Trophoblast cell (in vitro differentiated cells and primary cell): ENCODE measurements at regions not wholly inside any gene's neighbourhood (a gene's known extent, or its start where the extent isn't known, plus 50 kb on each side); places are given as distances from the start of the nearest gene placed in this dataset.

Source experiments
- DNase-seq, 2 donors: peaks; one replicate each; pipeline ENCODE4 v3.0.0-alpha.2; 2016
- H2AFZ ChIP-seq: 2 replicates; pipeline ENCODE4 v1.6.1; 2013; ENCODE audit warnings: low read length, moderate library complexity, mild to moderate bottlenecking; ENCODE audit not compliant: insufficient read depth, poor library complexity
- H2AK5ac ChIP-seq: 2 replicates; pipeline ENCODE4 v1.6.1; 2013; ENCODE audit warnings: mild to moderate bottlenecking, low read length
- H2BK120ac ChIP-seq: 2 replicates; pipeline ENCODE4 v1.6.1; 2013; ENCODE audit warnings: low read length, mild to moderate bottlenecking, moderate library complexity; ENCODE audit not compliant: insufficient read depth, poor library complexity
- H2BK12ac ChIP-seq: 2 replicates; pipeline ENCODE4 v1.6.1; 2013; ENCODE audit warnings: mild to moderate bottlenecking, low read length, moderate library complexity
- H2BK5ac ChIP-seq: 2 replicates; pipeline ENCODE4 v1.6.1; 2013; ENCODE audit warnings: low read length, low read depth, moderate library complexity, mild to moderate bottlenecking; ENCODE audit not compliant: poor library complexity
- H3K14ac ChIP-seq: 2 replicates; pipeline ENCODE4 v1.6.1; 2013; ENCODE audit warnings: mild to moderate bottlenecking, low read length
- H3K18ac ChIP-seq: 2 replicates; pipeline ENCODE4 v1.6.1; 2013; ENCODE audit warnings: mild to moderate bottlenecking, low read length
- H3K23ac ChIP-seq: 2 replicates; pipeline ENCODE4 v1.6.1; 2013; ENCODE audit warnings: low read length
- H3K27ac ChIP-seq: 2 replicates; pipeline ENCODE4 v1.5.1; 2013; ENCODE audit warnings: low read depth, mild to moderate bottlenecking, inconsistent platforms, low read length, moderate library complexity
- H3K27me3 ChIP-seq: 2 replicates; pipeline ENCODE4 v1.6.1; 2013; ENCODE audit warnings: inconsistent platforms, mild to moderate bottlenecking, low read length, moderate library complexity; ENCODE audit not compliant: insufficient read depth
- H3K36me3 ChIP-seq, 2 experiments: 1 replicate in 1 of 2; 2 replicates in 1 of 2; pipeline ENCODE4 v1.6.1; 2013; ENCODE audit warnings: low read length in 2 of 2, mild to moderate bottlenecking in 2 of 2, moderate library complexity in 1 of 2; ENCODE audit not compliant: insufficient read depth in 2 of 2, control insufficient read depth in 1 of 2
- H3K4ac ChIP-seq: 2 replicates; pipeline ENCODE4 v1.6.1; 2013; ENCODE audit warnings: low read depth, mild to moderate bottlenecking, low read length, moderate library complexity
- H3K4me1 ChIP-seq, 2 experiments: 1 replicate in 1 of 2; 2 replicates in 1 of 2; pipeline ENCODE4 v1.6.1; 2013; ENCODE audit warnings: low read length in 2 of 2, mild to moderate bottlenecking in 2 of 2, moderate library complexity in 1 of 2; ENCODE audit not compliant: insufficient read depth in 2 of 2, control insufficient read depth in 1 of 2
- H3K4me2 ChIP-seq: 2 replicates; pipeline ENCODE4 v1.6.1; 2013; ENCODE audit warnings: inconsistent platforms, mild to moderate bottlenecking, low read length, moderate library complexity
- H3K4me3 ChIP-seq: 2 replicates; pipeline ENCODE4 v1.5.1; 2013; ENCODE audit warnings: mild to moderate bottlenecking, low read depth, low read length, inconsistent platforms
- H3K79me1 ChIP-seq: one replicate; pipeline ENCODE4 v1.6.1; 2013; ENCODE audit warnings: low read length
- H3K79me2 ChIP-seq: 2 replicates; pipeline ENCODE4 v1.6.1; 2013; ENCODE audit warnings: low read length, mild to moderate bottlenecking; ENCODE audit not compliant: control insufficient read depth, insufficient read depth, poor library complexity
- H3K9ac ChIP-seq: 2 replicates; pipeline ENCODE4 v1.6.1; 2013; ENCODE audit warnings: mild to moderate bottlenecking, low read length
- H3K9me3 ChIP-seq: 2 replicates; pipeline ENCODE4 v1.6.1; 2013; ENCODE audit warnings: low read depth, mild to moderate bottlenecking, control low read depth, inconsistent platforms, low read length; ENCODE audit not compliant: insufficient read depth
- H4K12ac ChIP-seq: 2 replicates; pipeline ENCODE4 v1.6.1; 2013; ENCODE audit warnings: low read depth, mild to moderate bottlenecking, low read length, moderate library complexity
- H4K8ac ChIP-seq: 2 replicates; pipeline ENCODE4 v1.6.1; 2013; ENCODE audit warnings: low read depth, mild to moderate bottlenecking, low read length, moderate library complexity
- H4K91ac ChIP-seq: one replicate; pipeline ENCODE4 v1.6.1; 2013; ENCODE audit warnings: low read depth, mild to moderate bottlenecking, low read length, moderate library complexity
- WGBS: extraction: QIAGEN DNeasy Blood & Tissue Kit; methylation state at CpG from one replicate; pipeline ENCODE4 v1.1.7; 2013; ENCODE audit warnings: missing lambda C conversion rate; ENCODE audit not compliant: insufficient read length, insufficient coverage; ENCODE audit errors: extremely low coverage; 5-methylcytosine and 5-hydroxymethylcytosine counted together

DNA sequence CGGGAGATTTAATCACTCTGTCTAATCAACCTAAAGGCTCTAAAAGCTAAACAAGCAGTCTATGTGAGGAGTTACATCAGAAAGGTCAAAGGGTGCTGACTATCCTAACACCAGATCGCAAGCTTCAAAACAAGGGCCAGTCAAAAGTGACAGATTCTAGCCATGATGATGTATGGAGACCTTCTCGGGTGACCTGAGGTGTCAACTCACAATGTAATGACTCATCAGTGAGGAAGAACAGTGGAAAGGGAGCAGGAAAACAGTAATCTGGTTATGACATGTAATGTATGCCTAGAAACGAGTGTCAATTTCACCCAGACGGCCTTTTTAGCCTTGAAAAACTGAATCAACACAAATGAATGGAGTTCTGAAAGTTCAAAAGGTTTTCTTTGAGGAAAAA lies 375.3 kb downstream of the IDS start:
- Histone ChIP-seq H2BK120ac (no peak overlapping the region), H3K36me3 (no peaks in the 10 kb centered on the region), H3K4me3 (no peak overlapping the region), H3K79me2 (no peaks in the 10 kb centered on the region), H3K27ac (no peak overlapping the region), H3K4me2 (no peak overlapping the region), H3K27me3 (no peaks in the 10 kb centered on the region), H3K14ac (no peak overlapping the region), H3K23ac (no peak overlapping the region), H2BK5ac (no peak overlapping the region), H4K12ac (no peak overlapping the region), H3K9ac (no peak overlapping the region), H3K18ac (no peak overlapping the region), H3K79me1 (no peaks in the 10 kb centered on the region), H3K4ac (no peak overlapping the region), H2AK5ac (no peak overlapping the region), H3K9me3 (no peaks in the 10 kb centered on the region), H2BK12ac (no peak overlapping the region), H3K4me1 (no peaks in the 10 kb centered on the region), H4K91ac (no peak overlapping the region), H2AFZ (no peak overlapping the region), H4K8ac (no peak overlapping the region)
- no CpG with 5 or more reads among the region's 5 CpGs for WGBS
- no peak for DNase-seq

DNA sequence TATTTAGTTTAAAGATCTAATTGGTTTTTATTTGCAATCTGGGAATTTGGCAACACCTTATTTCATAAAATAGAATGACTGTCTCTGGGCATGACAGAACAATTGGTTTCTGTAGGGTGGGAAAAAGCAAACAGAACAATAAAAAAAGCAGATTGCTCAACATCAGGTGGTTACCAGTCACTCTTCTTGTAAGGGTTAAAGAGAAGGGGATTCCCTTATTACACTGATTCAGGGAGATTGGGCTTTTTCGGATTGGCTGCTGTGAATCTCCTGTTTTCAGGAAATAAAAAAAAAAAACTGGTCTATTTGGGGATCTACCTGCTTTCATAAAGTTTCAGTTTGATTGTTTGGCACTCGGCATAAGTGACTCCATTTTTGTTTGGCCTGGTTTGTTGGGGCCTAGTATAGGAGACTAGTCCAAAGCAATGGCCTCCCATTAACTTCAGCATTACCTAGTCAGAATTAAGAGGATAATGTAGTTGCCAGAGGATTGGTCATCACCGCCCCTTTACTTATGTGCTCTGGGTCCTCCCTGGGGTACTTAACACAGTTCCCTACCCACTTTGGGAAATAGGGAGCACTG lies 380.5 kb downstream of the IDS start:
- Histone ChIP-seq H2BK12ac (no peak overlapping the region), H3K9me3 (no peaks in the 10 kb centered on the region), H3K79me2 (no peaks in the 10 kb centered on the region), H3K4ac (no peak overlapping the region), H2AK5ac (no peak overlapping the region), H3K4me1 (no peaks in the 10 kb centered on the region), H3K36me3 (no peaks in the 10 kb centered on the region), H3K4me2 (no peak overlapping the region), H3K9ac (no peak overlapping the region), H3K79me1 (no peaks in the 10 kb centered on the region), H3K27me3 (no peaks in the 10 kb centered on the region), H3K14ac (no peak overlapping the region), H3K18ac (no peak overlapping the region), H2AFZ (no peak overlapping the region), H3K27ac (no peak overlapping the region), H3K23ac (no peak overlapping the region), H2BK5ac (no peak overlapping the region), H2BK120ac (no peak overlapping the region), H4K91ac (no peak overlapping the region), H4K8ac (no peak overlapping the region), H3K4me3 (no peak overlapping the region), H4K12ac (no peak overlapping the region)
- no CpG with 5 or more reads among the region's 3 CpGs for WGBS
- no peak for DNase-seq

DNA sequence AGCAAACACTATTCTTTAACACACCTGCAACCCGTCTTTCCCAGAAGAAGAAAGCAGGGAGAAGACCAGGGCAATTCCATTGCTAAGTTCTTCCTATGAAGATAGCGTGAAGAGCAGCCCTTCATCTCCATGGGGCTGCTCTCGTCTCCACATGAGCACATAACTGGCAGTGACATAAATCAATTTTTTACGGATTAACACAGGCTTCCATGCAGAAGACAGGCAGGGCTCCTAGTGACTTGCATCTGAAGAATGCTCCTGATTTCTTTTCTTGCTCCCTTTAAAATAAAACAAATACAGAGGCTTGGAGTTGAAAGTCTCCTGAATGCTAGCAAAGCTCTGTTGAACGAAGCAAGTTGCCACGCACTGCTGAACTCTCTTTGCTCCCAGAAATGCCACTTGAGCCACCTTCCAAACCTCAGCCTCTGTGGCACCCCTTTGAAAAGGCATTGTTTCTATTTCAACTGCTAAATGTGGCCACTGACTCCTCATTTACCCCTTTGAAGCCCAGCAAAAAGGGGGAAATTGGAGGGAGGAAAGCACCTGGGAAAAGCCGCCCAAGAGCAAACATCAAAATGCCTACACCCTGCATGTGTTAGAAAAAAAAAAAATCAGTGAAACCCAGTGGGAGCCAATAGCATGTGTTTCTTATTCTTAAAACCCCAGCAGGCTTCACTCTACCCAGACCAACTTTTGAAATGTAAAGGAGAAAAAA lies 383.7 kb downstream of the IDS start:
- Histone ChIP-seq H2BK12ac (no peak overlapping the region), H3K14ac (no peak overlapping the region), H4K12ac (no peak overlapping the region), H2BK120ac (no peak overlapping the region), H3K9ac (no peak overlapping the region), H3K23ac (no peak overlapping the region), H4K91ac (no peak overlapping the region), H3K18ac (no peak overlapping the region), H3K79me1 (no peaks in the 10 kb centered on the region), H2BK5ac (no peak overlapping the region), H3K27ac (no peak overlapping the region), H3K9me3 (no peaks in the 10 kb centered on the region), H3K4ac (no peak overlapping the region), H3K4me2 (no peak overlapping the region), H3K79me2 (no peaks in the 10 kb centered on the region), H3K4me1 (no peaks in the 10 kb centered on the region), H3K36me3 (no peaks in the 10 kb centered on the region), H3K4me3 (no peak overlapping the region), H2AFZ (no peak overlapping the region), H2AK5ac (no peak overlapping the region), H4K8ac (no peak overlapping the region), H3K27me3 (no peaks in the 10 kb centered on the region)
- no peak for DNase-seq
- WGBS, result no CpG with 5 or more reads among the region's 7 CpGs

DNA sequence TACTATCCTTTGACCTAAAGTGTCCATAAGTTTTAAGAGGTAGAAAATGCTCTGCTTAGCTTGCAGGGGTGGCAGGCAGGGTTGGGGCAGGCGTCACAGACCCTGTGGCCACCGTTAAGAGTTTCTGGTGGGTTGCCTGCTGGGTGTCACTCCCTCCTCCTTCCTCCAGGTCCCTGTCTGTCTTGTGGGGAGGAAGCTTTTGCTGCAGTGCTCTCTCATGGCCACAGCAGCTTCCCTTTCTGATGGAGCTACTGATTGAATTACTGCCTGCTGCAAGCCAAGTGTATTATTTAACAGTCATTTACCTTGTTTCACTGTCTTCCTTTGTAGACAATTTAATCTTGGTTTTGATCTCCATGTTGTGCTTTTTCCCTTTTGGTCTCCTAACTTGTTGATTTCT lies 384.6 kb downstream of the IDS start:
- H3K4me2 ChIP-seq, result no peak overlapping the region
- no peak overlapping the region for H2BK12ac ChIP-seq
- no peak overlapping the region for H2BK5ac ChIP-seq
- no peak overlapping the region for H4K91ac ChIP-seq
- no peak overlapping the region for H2AK5ac ChIP-seq
- no peak overlapping the region for H4K8ac ChIP-seq
- H3K27ac ChIP-seq, result no peak overlapping the region
- no peaks in the 10 kb centered on the region for H3K27me3 ChIP-seq
- no peak overlapping the region for H3K4me3 ChIP-seq
- H4K12ac ChIP-seq, result no peak overlapping the region
- no peak overlapping the region for H3K9ac ChIP-seq
- H3K4me1 ChIP-seq, result no peaks in the 10 kb centered on the region
- no peaks in the 10 kb centered on the region for H3K79me2 ChIP-seq
- no peak overlapping the region for H3K18ac ChIP-seq
- no peak overlapping the region for H3K4ac ChIP-seq
- H2BK120ac ChIP-seq, result no peak overlapping the region
- no peak for DNase-seq
- no peak overlapping the region for H3K14ac ChIP-seq
- WGBS, result no CpG with 5 or more reads among the region's 2 CpGs
- no peaks in the 10 kb centered on the region for H3K36me3 ChIP-seq
- no peak overlapping the region for H2AFZ ChIP-seq
- H3K9me3 ChIP-seq, result no peaks in the 10 kb centered on the region
- H3K23ac ChIP-seq, result no peak overlapping the region
- no peaks in the 10 kb centered on the region for H3K79me1 ChIP-seq
